RWPE2 (cell line): ENCODE measurements at regions not wholly inside any gene's neighbourhood (a gene's known extent, or its start where the extent isn't known, plus 50 kb on each side); places are given as distances from the start of the nearest gene placed in this dataset.

Source experiments
- ATAC-seq: fragments of 200-7000 bp; cut with Tn5 transposase; 3 replicates; pipeline ENCODE4 v1.9.1; 2021; ENCODE audit warnings: low read depth
- DNase-seq: peaks from one replicate; pipeline ENCODE4 v3.0.0-alpha.2; 2020; ENCODE audit warnings: low spot score
- H3K27ac ChIP-seq: fragments of 450-650 bp; 2 replicates; pipeline ENCODE4 v1.5.1; 2017; ENCODE audit warnings: mild to moderate bottlenecking; ENCODE audit not compliant: poor library complexity, severe bottlenecking
- H3K27me3 ChIP-seq: fragments of 250-450 bp; sonication (Bioruptor Pico); 2 replicates; pipeline ENCODE4 v1.5.1; 2021; ENCODE audit warnings: mild to moderate bottlenecking, moderate library complexity; ENCODE audit not compliant: insufficient read depth, poor library complexity, severe bottlenecking
- H3K36me3 ChIP-seq: fragments of 250-450 bp; sonication (Bioruptor Pico); 2 replicates; pipeline ENCODE4 v1.5.1; 2020; ENCODE audit warnings: low read depth, mild to moderate bottlenecking, moderate library complexity
- H3K4me1 ChIP-seq: fragments of 250-450 bp; sonication (Bioruptor Pico); 2 replicates; pipeline ENCODE4 v1.5.1; 2021; ENCODE audit warnings: mild to moderate bottlenecking, moderate library complexity; ENCODE audit not compliant: insufficient read depth, poor library complexity, severe bottlenecking
- H3K4me3 ChIP-seq: fragments of 250-450 bp; sonication (Bioruptor Pico); 2 replicates; pipeline ENCODE4 v1.5.1; 2021; ENCODE audit warnings: mild to moderate bottlenecking, moderate library complexity; ENCODE audit not compliant: severe bottlenecking
- H3K9me3 ChIP-seq: fragments of 250-450 bp; sonication (Bioruptor Pico); 2 replicates; pipeline ENCODE4 v1.5.1; 2021; ENCODE audit warnings: mild to moderate bottlenecking, moderate library complexity; ENCODE audit not compliant: severe bottlenecking
- TF ChIP-seq, protein P1 (sequence below): fragments of 450-650 bp; IDR thresholded peaks from one replicate; pipeline ENCODE4 v1.5.1; 2017; ENCODE audit warnings: mild to moderate bottlenecking, moderate library complexity; ENCODE audit not compliant: poor library complexity, severe bottlenecking

DNA sequence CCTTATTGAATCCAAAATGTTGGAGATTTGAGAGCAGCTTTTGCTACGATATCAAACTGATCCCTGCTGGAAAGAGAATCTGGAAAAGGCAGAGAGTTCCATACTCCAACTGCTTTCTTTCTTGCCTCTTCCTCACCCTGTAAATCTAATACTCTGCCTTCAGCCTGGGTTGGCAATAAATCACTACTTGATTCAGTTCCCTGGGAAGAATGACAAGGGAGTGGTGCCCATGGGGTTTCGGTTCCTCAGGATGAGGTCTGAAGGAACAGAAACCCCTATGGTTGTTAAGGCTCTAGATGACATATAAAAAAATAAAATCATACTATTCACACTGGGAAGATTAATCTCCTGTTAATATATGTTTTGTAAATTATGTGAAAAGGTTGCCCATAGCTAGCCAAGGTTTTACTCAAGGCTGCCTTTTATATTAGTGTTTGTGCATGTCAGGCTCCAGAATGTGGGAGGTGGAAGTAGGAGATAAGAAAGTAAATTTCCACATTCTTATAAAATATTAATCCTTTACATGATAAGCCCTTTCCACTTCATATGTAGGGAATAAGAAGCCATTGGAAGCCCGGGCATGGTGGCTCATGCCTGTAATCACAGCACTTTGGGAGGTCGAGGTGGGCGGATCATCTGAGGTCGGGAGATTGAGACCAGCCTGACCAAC is 106.2 kb upstream of the CACNA2D1 start:
- ATAC-seq (no peak), DNase-seq (no peak)
- no peaks in the 10 kb centered on the region for H3K9me3 ChIP-seq
- no peak overlapping the region for H3K4me3 ChIP-seq
- TF ChIP-seq, protein P1, sequence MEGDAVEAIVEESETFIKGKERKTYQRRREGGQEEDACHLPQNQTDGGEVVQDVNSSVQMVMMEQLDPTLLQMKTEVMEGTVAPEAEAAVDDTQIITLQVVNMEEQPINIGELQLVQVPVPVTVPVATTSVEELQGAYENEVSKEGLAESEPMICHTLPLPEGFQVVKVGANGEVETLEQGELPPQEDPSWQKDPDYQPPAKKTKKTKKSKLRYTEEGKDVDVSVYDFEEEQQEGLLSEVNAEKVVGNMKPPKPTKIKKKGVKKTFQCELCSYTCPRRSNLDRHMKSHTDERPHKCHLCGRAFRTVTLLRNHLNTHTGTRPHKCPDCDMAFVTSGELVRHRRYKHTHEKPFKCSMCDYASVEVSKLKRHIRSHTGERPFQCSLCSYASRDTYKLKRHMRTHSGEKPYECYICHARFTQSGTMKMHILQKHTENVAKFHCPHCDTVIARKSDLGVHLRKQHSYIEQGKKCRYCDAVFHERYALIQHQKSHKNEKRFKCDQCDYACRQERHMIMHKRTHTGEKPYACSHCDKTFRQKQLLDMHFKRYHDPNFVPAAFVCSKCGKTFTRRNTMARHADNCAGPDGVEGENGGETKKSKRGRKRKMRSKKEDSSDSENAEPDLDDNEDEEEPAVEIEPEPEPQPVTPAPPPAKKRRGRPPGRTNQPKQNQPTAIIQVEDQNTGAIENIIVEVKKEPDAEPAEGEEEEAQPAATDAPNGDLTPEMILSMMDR, result no peak
- no peak overlapping the region for H3K27ac ChIP-seq
- no peaks in the 10 kb centered on the region for H3K4me1 ChIP-seq
- H3K36me3 ChIP-seq, result no peaks in the 10 kb centered on the region
- H3K27me3 ChIP-seq, result no peaks in the 10 kb centered on the region

DNA sequence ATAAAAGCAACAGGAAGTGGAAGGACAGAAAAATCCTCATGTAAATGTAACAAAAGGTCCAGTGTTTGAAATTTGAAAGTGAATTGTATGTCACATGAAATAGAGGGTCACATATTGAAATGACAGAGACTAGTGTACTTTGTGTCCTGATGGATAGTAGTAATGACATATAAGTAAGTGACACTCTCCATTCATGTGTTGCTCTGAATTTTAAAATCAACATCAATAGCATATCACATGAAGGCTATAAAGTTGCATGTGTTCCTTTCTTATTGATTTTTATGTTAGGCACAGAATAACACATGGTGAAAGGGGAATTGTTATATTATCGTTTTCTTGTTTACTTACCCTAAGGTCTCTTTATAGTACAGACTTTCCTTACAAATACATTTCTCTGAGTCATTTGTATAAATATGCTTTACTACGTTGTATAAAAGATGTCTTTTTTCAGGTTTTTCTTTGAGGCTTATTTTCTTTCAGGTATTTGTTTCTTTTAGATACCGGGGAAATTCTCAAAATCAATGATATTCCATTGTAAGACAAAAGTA is 104.6 kb upstream of the CACNA2D1 start:
- Histone ChIP-seq H3K36me3 (no peaks in the 10 kb centered on the region), H3K27me3 (no peaks in the 10 kb centered on the region), H3K9me3 (no peaks in the 10 kb centered on the region), H3K4me3 (no peak overlapping the region), H3K27ac (no peak overlapping the region), H3K4me1 (no peaks in the 10 kb centered on the region)
- TF ChIP-seq, protein P1, result no peak
- no peak for ATAC-seq
- no peak for DNase-seq

DNA sequence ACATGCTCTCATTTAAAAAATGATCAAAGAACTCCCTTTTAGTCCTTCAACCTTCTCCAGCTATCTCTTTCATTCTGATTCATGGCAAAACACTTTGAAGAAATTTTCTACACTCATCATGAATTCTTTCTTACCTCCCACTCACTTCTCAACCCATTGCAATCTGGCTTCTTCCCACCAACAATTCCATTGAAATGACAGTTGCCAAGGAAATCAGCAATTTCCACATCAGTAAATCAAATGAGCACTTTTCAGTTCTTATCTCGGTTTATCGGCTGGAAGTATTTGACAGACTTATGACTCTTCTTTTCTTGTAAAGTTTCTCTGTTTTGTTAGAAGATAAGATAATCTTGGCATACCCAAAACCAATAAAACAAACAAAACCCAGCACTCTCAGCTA is 99.1 kb upstream of the CACNA2D1 start:
- ATAC-seq (no peak), DNase-seq (no peak)
- H3K27me3 ChIP-seq, result peaks cover 3% of the 10 kb centered on the region
- H3K36me3 ChIP-seq, result no peaks in the 10 kb centered on the region
- no peaks in the 10 kb centered on the region for H3K4me1 ChIP-seq
- no peak overlapping the region for H3K27ac ChIP-seq
- no peaks in the 10 kb centered on the region for H3K9me3 ChIP-seq
- TF ChIP-seq, protein P1, result no peak
- no peak overlapping the region for H3K4me3 ChIP-seq

DNA sequence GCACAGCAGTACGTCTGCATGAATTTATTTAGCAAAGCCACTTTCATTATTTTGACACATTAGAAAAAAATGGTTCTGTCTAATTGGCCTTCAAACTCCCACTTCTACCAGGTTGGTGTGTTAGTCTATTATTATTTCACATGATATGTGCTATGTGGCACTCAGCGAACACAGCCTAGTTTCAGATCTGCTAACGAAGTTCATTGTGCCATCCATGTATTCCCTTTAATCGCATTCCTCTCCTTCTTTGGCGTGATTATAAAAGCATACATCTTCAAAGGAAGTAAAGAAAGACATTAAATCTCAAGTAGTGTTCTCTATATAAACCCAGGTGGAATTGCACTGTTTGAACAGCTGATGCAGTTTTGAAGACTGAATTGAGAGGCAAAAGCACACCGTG is 96.4 kb upstream of the CACNA2D1 start:
- Histone ChIP-seq H3K9me3 (no peaks in the 10 kb centered on the region), H3K4me3 (no peak overlapping the region), H3K4me1 (no peaks in the 10 kb centered on the region), H3K36me3 (no peaks in the 10 kb centered on the region), H3K27ac (no peak overlapping the region), H3K27me3 (peaks cover 3% of the 10 kb centered on the region)
- TF ChIP-seq, protein P1, result no peak
- ATAC-seq (no peak), DNase-seq (no peak)

- H3K36me3 ChIP-seq, result no peaks in the 10 kb centered on the region
- H3K27me3 ChIP-seq, result peaks cover 3% of the 10 kb centered on the region
- peak; percentile 14; the same call in 1 of the 3 replicates for ATAC-seq
- no peaks in the 10 kb centered on the region for H3K9me3 ChIP-seq
- H3K4me3 ChIP-seq, result no peak overlapping the region
- H3K27ac ChIP-seq, result no peak overlapping the region
- DNase-seq, result no peak
- no peaks in the 10 kb centered on the region for H3K4me1 ChIP-seq
- TF ChIP-seq, protein P1, result no peak
Measured at GRCh38 chr7:82534684-82535083, 91.1 kb upstream of the CACNA2D1 start.
